Brain pericyte (primary cell): ENCODE measurements at regions not wholly inside any gene's neighbourhood (a gene's known extent, or its start where the extent isn't known, plus 50 kb on each side); places are given as distances from the start of the nearest gene placed in this dataset.
"Not testable (repeated sequence)": the region's sequence is repeated elsewhere in the genome, so short reads cannot be mapped to it uniquely, and the experiment has no call there.

Experiments used
- DNase-seq: peaks from one replicate; pipeline ENCODE4 v3.0.0-alpha.2; 2012; ENCODE audit warnings: low read depth, low spot score

DNA sequence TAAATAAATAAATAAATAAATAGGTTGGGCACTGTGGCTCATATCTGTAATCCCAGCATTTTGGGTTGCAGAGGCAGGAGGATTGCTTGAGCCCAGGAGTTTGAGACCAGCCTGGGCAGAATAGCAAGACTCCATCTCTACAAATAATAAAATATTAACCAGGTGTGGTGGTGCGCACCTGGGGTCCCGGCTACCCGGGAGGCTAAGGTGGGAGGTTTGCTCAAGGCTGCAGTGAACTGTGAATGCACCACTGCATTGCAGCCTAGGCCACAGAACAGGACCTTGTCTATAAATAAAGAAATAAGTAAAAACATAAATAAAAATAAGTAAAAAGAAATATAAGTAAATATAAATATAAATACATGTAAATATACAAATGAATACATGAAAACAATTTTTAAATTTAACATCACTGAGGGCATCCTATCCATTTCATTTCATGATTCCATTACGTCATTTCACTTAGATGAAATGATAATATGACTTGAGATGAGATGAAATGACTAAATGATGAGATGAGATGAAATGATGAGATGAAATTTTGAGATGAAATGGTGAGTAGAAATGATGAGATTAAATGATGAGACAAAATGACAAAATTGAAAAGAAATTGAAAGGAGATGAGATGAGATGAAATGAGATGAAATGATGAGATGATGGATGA, 233.4 kb downstream of the GOLGA6L6 start:
- DNase-seq: not testable (repeated sequence)

DNA sequence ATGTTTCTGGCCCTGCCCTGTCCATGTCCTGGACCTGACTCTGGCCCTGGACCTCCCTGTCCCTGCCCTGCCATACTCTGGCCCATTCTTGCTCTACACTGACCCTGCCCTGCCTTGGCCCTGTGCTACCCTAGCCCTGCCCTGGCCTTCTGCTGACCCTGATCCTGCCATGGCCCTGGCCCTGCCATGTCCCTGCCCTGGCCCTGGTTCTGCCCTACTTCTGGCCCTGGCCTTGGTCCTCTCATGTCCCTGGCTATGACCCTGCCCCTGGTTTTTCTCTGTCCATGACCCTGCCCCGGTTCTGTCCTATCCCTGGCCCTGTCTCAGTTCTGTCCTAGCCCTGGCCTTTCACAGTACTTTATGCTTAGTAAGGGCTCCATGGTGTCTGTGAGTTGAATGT, 234.5 kb downstream of the GOLGA6L6 start:
- DNase-seq: not testable (repeated sequence)

DNA sequence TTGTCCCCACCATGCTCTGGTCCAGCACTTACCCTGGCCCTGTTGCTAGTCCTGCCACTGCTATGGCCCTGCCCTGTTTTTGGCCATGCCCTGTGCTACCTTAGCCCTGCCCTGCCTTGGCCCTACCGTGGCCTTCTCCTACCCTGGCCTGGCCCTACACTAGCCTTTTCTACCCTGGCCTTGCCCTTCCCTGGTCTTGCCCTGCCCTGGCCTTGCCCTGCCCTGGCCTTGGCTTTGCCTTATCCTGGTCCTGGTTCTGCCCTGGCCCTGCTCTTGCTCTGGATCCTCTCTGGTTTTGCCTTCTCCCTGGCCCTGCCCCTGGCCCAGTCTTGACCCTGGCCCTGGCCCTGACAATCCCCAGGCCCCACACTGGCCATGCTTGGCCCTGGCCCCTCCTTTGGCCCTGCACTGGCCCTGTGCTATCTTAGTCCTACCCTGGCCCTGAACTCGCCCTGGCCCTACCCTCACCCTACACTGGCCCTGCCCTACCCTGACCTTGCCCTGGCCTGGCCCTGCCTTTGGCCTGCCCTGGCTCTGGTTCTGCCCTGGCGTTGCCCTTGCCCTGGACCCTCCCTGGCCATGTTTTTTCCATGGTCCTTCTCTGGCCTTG, 235.0 kb downstream of the GOLGA6L6 start:
- DNase-seq: not testable (repeated sequence)

DNA sequence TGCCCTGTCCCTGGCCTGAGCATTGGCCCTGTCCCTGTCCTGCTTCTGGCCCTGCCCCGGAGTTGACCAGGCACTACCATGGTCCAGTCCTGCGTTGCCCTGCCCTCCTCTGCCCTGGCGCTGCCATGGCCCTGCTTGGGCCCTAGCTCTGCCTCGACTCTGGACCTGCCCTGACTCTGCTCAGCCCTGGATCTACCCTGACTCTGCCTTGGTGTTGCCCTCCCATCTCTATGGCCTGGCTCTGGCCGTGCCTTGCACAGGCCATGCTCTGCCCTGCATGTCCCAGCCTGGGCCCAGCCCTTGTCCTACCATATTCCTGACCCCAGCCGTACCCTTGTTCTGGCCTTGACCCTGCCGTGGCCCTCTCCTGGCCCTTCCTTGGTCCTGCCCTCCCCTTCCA, 235.7 kb downstream of the GOLGA6L6 start:
- not testable (repeated sequence) for DNase-seq

DNA sequence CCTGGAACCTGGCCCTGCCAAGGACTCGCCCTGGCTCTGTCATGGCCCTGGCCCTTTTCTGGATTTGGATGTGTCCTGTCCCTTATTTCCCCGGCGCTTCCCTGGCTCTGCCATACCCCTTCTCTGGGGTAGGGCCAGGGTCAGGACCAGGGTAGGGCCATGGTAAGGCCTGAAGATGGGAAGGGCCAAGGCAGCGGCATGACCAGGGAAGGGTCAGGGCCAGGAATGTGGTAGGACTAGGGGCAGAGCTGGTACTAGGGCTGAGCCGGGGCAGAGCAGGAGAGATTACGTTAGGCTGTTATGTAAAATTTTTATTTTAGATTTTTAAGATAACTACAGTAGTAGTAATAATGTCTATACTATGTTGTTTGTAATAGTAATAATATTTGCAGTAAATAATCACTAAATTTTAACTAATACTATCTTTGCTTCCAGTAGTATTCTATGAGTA, 236.6 kb downstream of the GOLGA6L6 start:
- not testable (repeated sequence) for DNase-seq

DNA sequence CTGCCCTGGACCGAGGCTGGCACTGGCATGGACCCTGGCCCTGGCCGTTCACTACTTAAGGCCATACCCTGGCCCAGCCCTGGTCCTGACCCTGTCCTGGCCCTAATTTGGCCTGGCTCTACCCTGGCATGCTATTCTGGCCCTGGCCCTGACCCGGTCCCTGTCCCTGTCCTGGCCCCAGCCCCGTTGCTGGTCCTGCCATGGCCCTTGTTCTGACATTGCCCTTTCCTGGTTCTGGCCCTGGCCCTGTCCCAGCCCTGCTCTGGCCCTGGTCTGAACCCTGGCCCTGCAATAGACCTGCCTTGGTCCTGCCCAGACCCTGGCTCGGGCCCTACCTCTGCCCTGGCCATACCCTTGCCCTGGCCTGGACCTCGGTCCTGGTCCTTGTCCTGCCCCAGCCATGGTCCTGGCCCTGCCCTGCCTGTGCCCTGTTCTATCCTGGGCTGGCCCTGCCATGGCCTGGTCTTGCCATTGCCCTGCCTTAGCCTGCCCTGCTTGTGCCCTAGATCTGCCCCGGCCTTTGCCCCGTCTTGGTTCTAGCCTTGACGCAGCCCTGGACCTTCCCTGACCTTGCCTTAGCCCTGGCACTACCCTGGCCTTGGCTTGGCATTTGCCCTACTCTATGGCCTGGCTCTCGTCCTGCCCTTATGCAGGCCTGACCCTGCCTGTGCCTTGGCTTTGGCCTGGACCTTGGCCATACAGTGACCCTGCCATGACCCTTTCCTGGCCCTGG, 237.2 kb downstream of the GOLGA6L6 start:
- not testable (repeated sequence) for DNase-seq

DNA sequence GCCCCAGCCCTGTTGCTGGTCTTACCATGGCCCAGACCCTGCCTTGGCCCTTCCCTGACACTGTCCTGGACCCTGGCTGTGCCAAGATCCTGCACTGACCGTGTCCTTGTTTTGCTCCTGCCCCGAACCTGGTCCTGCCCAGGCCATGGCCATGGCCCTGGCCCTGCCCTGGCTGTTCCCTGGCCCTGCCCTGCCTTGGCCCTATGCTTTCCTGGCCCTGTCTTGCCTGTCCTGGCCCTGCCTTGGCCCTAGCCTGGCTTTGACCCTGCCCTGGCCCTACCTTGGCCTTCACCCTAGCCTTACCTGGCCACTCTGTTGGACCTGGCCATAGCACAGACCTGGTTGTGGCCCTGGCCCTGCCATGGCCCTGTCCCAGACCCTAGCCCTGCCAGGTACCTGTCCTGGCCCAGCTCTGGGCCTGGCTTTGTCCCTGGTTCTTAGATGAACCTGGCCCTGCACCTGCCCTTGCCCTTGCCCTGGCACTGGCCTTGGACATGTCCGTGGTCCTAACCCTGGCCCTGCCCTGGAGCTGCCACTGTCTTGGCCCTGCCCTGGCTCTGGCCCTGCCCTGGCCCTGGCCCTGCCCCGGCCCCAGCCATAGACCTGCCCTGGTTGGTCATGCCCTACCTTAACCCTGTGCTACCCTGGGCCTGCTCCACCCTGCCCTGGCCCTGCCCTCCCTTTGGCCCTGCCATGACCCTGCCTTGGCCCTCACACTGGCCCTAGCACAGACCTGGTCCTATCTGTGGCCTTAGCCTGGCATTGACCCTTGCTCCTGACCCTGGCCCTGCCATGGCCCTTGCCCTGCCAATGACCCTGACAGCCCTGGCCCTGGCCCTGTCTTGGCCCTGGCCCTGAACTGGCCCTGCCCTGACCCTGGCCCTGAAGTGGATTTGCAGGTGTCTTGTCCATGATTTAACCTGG, 238.1 kb downstream of the GOLGA6L6 start:
- not testable (repeated sequence) for DNase-seq

DNA sequence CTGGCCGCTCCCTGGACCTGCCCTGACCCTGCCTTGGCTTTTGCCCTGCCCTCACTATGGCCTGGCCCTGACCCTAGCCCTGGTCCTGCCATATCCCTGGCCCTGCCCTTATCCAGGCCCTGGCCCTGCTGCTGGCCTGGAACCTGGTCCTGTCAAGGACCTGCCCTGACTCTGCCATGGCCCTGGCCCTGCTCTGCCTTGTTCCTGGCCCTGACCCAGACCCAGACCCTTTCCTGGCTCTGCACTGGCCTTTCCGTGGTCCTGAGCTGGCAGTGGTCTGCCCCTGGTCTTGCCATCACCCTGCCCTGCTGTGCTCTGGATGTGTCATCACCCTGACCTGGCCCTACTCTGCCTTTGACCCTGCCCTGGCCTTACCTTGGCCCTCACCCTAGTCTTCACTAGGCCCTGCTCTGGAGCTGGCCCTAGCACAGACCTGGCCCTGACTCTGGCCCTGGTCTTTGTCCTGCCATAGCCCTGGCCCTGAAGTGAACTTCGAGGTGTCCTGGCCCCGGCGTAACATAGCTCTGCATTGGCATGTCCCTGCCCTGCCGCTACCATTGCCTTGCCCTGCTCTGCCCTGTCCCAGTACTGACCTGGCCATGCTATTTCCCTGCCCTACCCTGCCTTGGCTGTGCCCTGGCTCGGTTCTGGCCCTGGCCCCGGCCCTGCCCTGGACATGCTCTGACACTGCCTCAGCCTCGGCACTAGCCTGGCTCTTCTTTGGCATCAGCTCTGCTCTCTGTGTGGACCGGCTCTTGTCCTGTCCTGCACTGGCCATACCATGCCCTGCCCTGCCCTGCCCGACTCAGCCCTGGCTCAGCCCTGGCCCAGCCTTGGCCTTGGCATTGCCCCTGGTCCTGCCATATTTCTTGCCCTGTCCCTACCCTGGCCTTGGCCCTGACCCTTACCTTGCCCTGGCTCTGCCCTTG, 239.2 kb downstream of the GOLGA6L6 start:
- DNase-seq: not testable (repeated sequence)

DNA sequence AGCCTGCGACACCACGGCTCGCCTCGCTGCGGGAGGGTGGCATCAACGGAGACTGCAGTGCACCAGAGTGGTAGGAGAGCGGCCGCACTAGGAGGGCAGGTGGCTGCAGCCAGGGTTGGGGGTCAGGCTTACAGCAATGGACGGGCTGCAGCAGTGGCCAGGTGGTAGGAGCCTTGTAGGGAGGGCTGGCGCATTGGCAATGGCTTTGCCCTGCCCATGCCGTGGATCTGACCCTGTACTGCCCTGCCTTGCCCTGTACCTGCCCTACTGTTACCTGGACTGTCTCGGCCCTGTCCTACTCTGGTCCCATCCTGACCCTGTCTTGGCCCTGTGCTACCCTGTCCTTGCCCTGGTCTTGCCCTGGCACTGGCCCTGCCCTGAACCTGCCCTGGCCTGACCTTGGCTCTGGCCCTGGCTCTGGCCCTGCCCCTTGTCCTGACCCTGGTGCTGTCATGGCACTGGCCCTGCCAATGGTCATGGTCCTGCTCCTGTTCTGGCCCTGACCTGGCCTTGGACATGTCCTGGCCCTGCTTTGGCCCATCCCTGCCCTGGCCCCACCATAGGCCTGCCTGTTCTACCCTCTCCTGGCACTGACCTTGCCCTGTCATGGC, 240.0 kb downstream of the GOLGA6L6 start:
- DNase-seq: not testable (repeated sequence)

DNA sequence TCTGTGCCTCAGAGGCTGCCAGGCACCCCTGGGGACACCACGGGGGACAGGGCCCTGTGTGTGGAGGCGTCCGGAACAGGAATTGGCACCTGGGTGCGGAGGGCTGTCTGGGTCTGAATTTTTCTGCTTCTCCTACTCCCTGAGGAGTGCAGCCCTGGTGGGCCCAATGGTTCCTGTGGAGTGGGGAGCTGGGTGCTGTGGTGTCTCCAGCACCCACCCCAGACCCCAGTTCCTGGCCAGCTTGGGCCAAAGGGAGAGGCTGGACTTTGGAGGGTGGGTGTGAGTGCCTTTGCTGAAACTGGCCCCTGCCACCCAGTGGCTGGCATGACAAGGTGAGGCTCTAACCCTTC, 240.6 kb downstream of the GOLGA6L6 start:
- not testable (repeated sequence) for DNase-seq

DNA sequence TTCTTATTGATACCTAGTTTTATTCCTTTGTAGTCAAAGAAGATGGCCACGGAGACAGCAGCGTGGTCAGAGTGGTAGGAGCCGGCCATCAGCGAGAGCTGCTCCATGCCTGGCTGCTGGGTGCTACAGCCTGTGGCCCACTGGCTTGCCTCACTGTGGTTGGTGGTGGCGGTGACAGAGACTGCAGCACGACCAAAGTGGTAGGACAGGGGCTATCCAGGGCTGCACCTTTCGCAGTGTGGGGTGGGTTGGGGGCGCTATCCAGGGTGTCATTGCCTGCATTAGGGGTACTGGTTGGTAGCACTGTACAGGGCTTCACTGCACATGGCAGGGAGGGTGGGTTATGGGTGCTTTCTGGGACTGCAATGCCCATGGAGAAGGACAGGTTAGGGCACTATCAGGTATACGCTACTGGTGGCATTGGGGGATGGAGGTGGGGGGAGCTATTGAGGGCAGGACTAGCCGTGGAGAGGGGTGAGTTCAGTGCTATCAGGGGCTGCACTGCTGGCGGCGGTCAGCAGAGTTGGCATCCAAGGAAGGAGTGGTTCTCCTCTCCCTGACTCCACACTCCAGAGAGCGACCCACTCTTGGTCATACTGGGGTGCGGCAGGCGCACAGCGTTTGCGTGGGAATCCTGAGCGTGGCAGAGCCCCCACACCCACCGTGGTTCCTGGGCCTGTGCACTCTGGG, 241.1 kb downstream of the GOLGA6L6 start:
- DNase-seq: not testable (repeated sequence)

DNA sequence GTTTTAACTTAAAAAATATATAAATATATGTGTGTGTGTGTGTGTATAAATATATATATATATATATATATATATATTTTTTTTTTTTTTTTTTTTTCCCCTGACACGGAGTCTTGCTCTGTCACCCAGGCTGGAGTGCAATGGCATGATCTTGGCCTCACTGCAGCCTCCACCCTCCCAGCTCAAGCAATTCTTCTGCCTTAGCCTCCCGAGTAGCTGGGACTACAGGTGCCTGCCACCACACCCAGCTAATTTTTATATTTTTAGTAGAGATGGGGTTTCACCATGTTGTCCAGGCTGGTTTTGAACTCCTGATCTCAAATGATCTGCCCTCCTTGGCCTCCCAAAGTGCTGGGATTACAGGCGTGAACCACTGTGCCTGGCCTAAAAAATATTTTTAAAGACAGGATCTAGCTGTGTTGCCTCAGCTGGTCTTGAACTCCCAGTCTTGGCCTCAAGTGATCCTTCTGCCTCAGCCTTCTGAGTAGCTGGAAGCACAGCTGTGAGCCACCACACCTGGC, 243.9 kb downstream of the GOLGA6L6 start:
- not testable (repeated sequence) for DNase-seq

DNA sequence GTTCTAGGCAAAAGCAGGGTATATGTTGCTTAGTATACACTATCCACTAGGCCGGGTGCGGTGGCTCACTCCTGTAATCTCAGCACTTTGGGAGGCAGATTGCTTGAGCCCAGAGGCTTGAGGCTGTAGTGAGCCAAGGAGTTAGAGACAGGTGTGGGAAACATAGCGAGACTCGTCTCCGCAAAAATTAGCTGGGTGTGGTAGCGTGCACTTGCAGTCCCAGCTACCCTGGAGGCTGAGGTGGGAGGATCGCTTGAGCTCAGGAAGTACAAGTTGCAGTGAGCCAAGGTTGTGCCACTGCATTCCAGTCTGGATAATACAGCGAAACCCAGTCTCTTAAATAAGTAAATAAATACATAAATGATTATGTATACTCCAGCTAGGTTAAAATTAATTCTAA, 245.3 kb downstream of the GOLGA6L6 start:
- DNase-seq: not testable (repeated sequence)

DNA sequence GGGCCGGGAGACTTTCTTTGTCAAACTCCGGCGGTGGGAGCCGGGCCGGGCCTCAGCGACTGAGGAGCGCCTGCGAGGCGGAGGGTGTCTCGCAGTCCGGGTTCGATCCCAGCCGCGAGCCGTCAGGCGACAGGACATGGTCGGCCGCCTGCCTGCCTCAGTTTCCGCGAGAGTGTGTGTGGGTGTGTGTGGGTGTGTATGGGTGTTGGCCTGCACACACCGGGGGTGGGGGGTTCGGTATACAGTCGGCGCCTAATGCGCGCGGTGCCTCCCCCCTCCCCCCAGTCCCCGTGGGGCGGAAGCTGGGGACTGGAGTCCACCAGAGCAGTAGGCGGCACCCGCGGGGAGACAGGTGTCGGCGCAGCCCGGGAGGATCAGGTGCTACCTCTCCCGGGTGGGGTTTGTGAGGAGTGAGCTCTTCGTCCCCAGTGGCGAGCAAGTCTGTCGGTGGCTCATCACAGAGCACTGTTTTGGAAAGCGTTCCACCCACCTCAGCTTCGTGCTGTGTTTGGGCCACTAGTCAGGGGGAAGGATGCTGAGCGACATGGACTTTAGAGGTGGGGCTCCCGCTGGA, 246.3 kb downstream of the GOLGA6L6 start:
- DNase-seq: no peak

DNA sequence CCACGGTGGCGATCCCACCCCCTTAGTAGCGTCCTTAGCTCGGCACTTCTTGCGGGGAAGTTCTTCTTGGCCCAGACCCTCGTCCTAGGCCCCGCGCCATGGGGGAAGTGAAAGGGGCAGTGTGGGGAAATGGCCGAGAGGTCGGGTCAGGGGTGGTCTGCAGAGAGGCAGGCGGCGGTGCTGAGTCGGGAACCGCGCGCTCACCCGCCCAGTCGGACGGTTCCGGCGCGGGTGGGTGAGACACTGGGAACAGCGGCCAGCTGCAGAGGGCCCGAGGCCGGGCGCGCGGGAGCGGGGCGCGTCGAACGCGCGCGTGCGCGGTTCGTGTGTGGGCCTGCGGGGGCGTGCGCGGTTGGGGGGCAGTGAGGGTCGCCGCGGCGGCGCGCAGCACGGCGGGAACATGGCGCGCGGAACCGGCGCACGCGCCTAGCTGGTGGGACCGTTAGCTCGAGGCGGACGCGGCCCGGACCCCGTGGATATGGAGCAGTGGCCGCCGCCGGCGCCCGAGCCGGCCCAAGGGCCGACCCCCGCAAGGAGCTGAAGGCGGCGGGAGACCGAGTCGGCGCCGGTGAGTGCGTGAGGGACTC, 246.9 kb downstream of the GOLGA6L6 start:
- DNase-seq: no peak

DNA sequence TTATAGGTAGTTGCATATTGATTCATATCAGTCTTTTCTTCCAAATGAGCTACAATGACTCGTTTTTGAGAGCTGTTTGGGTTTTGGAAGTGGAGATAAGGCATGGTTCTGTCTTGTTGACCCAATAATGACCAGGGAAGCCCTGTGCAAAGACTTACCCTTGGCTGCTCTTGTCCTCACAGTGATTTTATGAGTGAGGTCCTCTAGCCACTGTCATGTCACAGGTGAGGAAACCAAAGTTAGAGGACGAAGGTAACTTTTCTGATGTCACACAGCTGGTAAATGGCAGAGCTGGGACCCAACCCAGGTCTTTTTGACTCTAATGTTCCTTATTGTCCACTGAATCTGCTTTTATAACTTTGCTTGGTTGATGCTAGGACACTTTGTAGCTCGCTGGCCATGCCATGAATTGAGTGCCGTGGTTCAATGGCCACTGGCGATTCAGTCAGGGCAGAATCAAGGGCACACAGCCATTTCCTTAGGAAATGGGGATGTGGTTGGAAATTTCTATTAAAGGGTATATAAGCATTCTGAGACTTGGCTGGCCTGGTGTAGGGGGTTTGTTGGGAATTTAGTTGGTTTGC, 249.1 kb downstream of the GOLGA6L6 start:
- DNase-seq: not testable (repeated sequence)

DNA sequence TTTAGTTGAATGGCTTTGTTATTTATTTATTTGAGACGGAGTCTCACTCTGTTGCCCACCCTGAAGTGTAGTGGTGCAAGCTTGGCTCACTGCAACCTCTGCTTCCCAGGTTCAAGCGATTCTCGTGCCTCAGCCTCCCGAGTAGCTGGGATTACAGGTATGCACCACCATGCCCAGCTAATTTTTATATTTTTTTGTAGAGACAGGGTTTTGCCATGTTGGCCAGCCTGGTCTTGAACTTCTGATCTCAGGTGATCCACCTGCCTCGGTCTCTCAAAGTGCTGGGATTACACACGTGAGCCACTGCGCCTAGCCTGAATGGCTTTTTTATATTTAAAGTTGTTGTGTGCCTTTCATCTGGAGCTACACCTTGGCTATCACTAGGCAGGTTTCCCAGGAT, 250.0 kb downstream of the GOLGA6L6 start:
- not testable (repeated sequence) for DNase-seq

DNA sequence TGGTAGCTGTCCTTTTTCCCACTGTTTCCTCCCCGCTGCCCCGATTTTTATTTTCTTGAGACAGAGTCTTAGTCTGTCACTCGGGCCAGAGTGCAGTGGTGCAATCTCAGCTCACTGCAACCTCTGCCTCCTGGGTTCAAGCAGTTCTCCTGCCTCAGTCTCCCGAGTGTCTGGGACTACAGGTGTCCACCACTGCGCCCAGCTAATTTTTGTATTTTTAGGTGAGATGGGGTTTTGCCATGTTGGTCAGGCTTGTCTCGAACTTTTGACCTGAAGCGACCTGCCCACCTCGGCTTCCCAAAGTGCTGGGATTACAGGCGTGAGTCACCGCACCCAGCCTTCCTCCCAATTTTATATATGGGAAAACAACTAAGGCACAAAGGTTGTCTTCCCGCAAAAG, 251.0 kb downstream of the GOLGA6L6 start:
- not testable (repeated sequence) for DNase-seq
